IPS DF 4.7 (cell line): ENCODE measurements at regions not wholly inside any gene's neighbourhood (a gene's known extent, or its start where the extent isn't known, plus 50 kb on each side); places are given as distances from the start of the nearest gene placed in this dataset.

Source experiments
- DNase-seq: peaks from one replicate; pipeline ENCODE4 v3.0.0-alpha.2; 2013; ENCODE audit warnings: low spot score; ENCODE audit errors: extremely low read depth

GRCh38 chr3:135310317-135310716 lies 515.3 kb downstream of the EPHB1 start:
- no peak for DNase-seq

- DNase-seq: no peak
These were observed 516.6 kb downstream of the EPHB1 start for GRCh38 chr3:135311699-135312098.

GRCh38 chr3:135314237-135314636 lies 519.2 kb downstream of the EPHB1 start:
- DNase-seq: no peak

- DNase-seq: no peak
These were observed 529.2 kb downstream of the EPHB1 start for GRCh38 chr3:135324301-135324700.

- DNase-seq: no peak
These were observed 530.0 kb downstream of the EPHB1 start for GRCh38 chr3:135325096-135325495.

- DNase-seq: no peak
These were observed 530.7 kb downstream of the EPHB1 start for GRCh38 chr3:135325726-135326235.

GRCh38 chr3:135326851-135327250 lies 531.8 kb downstream of the EPHB1 start:
- no peak for DNase-seq

- no peak for DNase-seq
These were observed 533.0 kb downstream of the EPHB1 start for GRCh38 chr3:135328036-135328435.

GRCh38 chr3:135329479-135329878 lies 534.4 kb downstream of the EPHB1 start:
- DNase-seq: no peak

- no peak for DNase-seq
These were observed 542.1 kb downstream of the EPHB1 start for GRCh38 chr3:135337192-135337591.

- no peak for DNase-seq
These were observed 553.6 kb downstream of the EPHB1 start for GRCh38 chr3:135348690-135349089.

GRCh38 chr3:135349254-135349948 lies 554.3 kb downstream of the EPHB1 start:
- no peak for DNase-seq

- no peak for DNase-seq
These were observed 557.2 kb downstream of the EPHB1 start for GRCh38 chr3:135352213-135352612.

GRCh38 chr3:135362889-135363288 lies 567.8 kb downstream of the EPHB1 start:
- no peak for DNase-seq

- no peak for DNase-seq
These were observed 569.6 kb downstream of the EPHB1 start for GRCh38 chr3:135364676-135365075.

GRCh38 chr3:135366816-135367215 lies 571.8 kb downstream of the EPHB1 start:
- DNase-seq: no peak

GRCh38 chr3:135368316-135368715 lies 573.3 kb downstream of the EPHB1 start:
- peak; percentile 30 for DNase-seq

- DNase-seq: no peak
These were observed 573.7 kb downstream of the EPHB1 start for GRCh38 chr3:135368781-135369180.

GRCh38 chr3:135374571-135374970 lies 579.5 kb downstream of the EPHB1 start:
- DNase-seq: no peak

GRCh38 chr3:135382188-135382587 lies 583.3 kb upstream of the PPP2R3A start:
- no peak for DNase-seq

GRCh38 chr3:135382621-135383020 lies 582.9 kb upstream of the PPP2R3A start:
- DNase-seq: no peak

GRCh38 chr3:135383301-135383700 lies 582.2 kb upstream of the PPP2R3A start:
- no peak for DNase-seq

- no peak for DNase-seq
These were observed 573.4 kb upstream of the PPP2R3A start for GRCh38 chr3:135392151-135392550.
